OCI-LY7 (cell line): ENCODE measurements at regions not wholly inside any gene's neighbourhood (a gene's known extent, or its start where the extent isn't known, plus 50 kb on each side); places are given as distances from the start of the nearest gene placed in this dataset.
"Not testable (repeated sequence)": the region's sequence is repeated elsewhere in the genome, so short reads cannot be mapped to it uniquely, and the experiment has no call there.

Experiments used
- BruUV-seq: library from RNA; stranded (reverse); fragments of 400-500 nt; replicated peaks from 2 replicates; lab custom pipeline; 2021; lab: Mats Ljungman, UMichigan
- CTCF ChIA-PET: fragments of 300-600 bp; sonication (Branson Sonifier 250); formaldehyde crosslinking; loops from one replicate; lab custom pipeline; 2022; ENCODE audit warnings: antibody characterized with exemption; ENCODE audit not compliant: unreplicated experiment; lab: Charles Lee
- POLR2A ChIA-PET: fragments of 300-600 bp; sonication (Branson Sonifier 250); formaldehyde crosslinking; loops from one replicate; lab custom pipeline; 2022; ENCODE audit warnings: antibody characterized with exemption; lab: Charles Lee
- DNase-seq: peaks from one replicate; pipeline ENCODE4 v3.0.0-alpha.2; 2015; ENCODE audit warnings: low spot score
- H2AFZ ChIP-seq: fragments of 200-600 bp; sonication (generic), shearing (Covaris generic); 2 replicates; pipeline ENCODE4 v1.6.1; 2014; ENCODE audit warnings: mild to moderate bottlenecking, antibody characterized with exemption, low read length, moderate library complexity
- H3K27ac ChIP-seq: fragments of 200-600 bp; sonication (generic); 2 replicates; pipeline ENCODE4 v1.5.1; 2014; ENCODE audit warnings: mixed run types, low read depth, mild to moderate bottlenecking, moderate library complexity, low read length, inconsistent platforms; ENCODE audit not compliant: poor library complexity, severe bottlenecking
- H3K36me3 ChIP-seq: fragments of 200-600 bp; sonication (generic); 2 replicates; pipeline ENCODE4 v1.6.1; 2014; ENCODE audit warnings: mild to moderate bottlenecking, antibody characterized with exemption, low read length, moderate library complexity, mixed read lengths; ENCODE audit not compliant: insufficient read depth
- H3K4me1 ChIP-seq: fragments of 200-600 bp; sonication (generic); 2 replicates; pipeline ENCODE4 v1.5.1; 2014; ENCODE audit warnings: mild to moderate bottlenecking, low read length; ENCODE audit not compliant: insufficient read depth, poor library complexity, severe bottlenecking
- H3K4me2 ChIP-seq: fragments of 200-600 bp; sonication (generic); 2 replicates; pipeline ENCODE4 v1.6.1; 2014; ENCODE audit warnings: mild to moderate bottlenecking, low read length
- H3K4me3 ChIP-seq: fragments of 200-600 bp; sonication (generic); 2 replicates; pipeline ENCODE4 v1.5.1; 2014; ENCODE audit warnings: mild to moderate bottlenecking, low read depth, low read length; ENCODE audit not compliant: poor library complexity, severe bottlenecking
- H3K79me2 ChIP-seq: fragments of 200-600 bp; sonication (generic); 2 replicates; pipeline ENCODE4 v1.6.1; 2016; ENCODE audit warnings: low read depth, mild to moderate bottlenecking, low read length, moderate library complexity, mixed read lengths; ENCODE audit not compliant: insufficient read depth
- H3K9me2 ChIP-seq: fragments of 200-600 bp; sonication (generic); 2 replicates; pipeline ENCODE4 v1.6.1; 2016; ENCODE audit warnings: mild to moderate bottlenecking, low read length, mixed read lengths; ENCODE audit not compliant: insufficient read depth
- H3K9me3 ChIP-seq: fragments of 200-600 bp; sonication (generic); 2 replicates; pipeline ENCODE4 v1.6.1; 2014; ENCODE audit warnings: mild to moderate bottlenecking, mixed run types, low read length, mixed read lengths
- H4K20me1 ChIP-seq: fragments of 200-600 bp; sonication (generic); 2 replicates; pipeline ENCODE4 v1.6.1; 2014; ENCODE audit warnings: mild to moderate bottlenecking, antibody characterized with exemption, low read length, moderate library complexity, mixed read lengths; ENCODE audit not compliant: insufficient read depth
- EZH2phosphoT487 ChIP-seq: fragments of 200-600 bp; sonication (generic); IDR thresholded peaks from 2 replicates; pipeline ENCODE4 v1.6.1; 2018; ENCODE audit warnings: low read depth, borderline replicate concordance, mild to moderate bottlenecking, mixed run types, antibody characterized with exemption, low read length, moderate library complexity, mixed read lengths
- intact Hi-C: fragments of 100-400 bp; cut with micrococcal nuclease; formaldehyde crosslinking; loops from one replicate; pipeline ENCODE4 v1.10.0; 2022; ENCODE audit not compliant: unreplicated experiment
- TF ChIP-seq, protein P1 (sequence below): fragments of 200-600 bp; sonication (generic); conservative IDR thresholded peaks from 2 replicates; pipeline ENCODE4 v1.5.1; 2014; ENCODE audit warnings: mild to moderate bottlenecking, antibody characterized with exemption, low read length, moderate library complexity, mixed read lengths

DNA sequence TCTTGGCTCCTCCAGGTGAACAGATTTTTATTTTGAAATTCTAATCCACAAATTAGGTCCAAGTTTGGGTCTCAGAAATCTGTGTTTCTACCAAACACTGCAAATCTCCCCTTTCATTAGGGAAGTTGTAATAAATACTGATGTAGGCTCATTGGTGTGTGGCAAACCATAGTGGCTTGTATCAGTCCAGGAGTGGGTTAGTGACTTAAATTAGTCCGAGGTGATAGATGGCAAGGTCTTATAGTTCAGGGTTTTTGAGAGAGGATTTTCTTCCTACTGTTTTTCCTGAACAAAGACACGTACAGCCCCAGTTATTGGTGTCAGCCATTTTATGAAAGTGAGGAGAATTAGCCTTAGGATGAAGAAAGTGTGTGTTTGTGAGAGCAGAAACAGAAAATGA lies 74.6 kb downstream of the RPRM start:
- no peaks in the 10 kb centered on the region for H3K36me3 ChIP-seq

DNA sequence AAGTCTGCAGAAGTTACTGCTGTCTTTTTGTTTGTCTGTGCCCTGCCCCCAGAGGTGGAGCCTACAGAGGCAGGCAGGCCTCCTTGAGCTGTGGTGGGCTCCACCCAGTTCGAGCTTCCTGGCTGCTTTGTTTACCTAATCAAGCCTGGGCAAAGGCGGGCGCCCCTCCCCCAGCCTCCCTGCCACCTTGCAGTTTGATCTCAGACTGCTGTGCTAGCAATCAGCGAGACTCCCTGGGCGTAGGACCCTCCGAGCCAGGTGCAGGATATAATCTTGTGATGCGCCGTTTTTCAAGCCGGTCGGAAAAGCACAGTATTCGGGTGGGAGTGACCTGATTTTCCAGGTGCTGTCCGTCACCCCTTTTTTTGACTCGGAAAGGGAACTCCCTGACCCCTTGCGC lies 75.2 kb downstream of the RPRM start:
- H4K20me1 ChIP-seq, DNase-seq, H3K9me2 ChIP-seq, BruUV-seq, H3K9me3 ChIP-seq, H3K4me1 ChIP-seq, CTCF ChIA-PET, H3K79me2 ChIP-seq, H3K36me3 ChIP-seq, POLR2A ChIA-PET, intact Hi-C loops, H3K4me2 ChIP-seq, H2AFZ ChIP-seq, H3K4me3 ChIP-seq, H3K27ac ChIP-seq: not testable (repeated sequence)

More for the DNA sequence above, 74.6 kb downstream of the RPRM start:
- no peak overlapping the region for H3K27ac ChIP-seq
- no peaks in the 10 kb centered on the region for H3K9me3 ChIP-seq
- BruUV-seq = no TSS peak
- H3K9me2 ChIP-seq = no peaks in the 10 kb centered on the region
- ChIA-PET CTCF (no interaction called here), POLR2A (no interaction called here)
- no peak for TF ChIP-seq EZH2phosphoT487
- TF ChIP-seq, protein P1, sequence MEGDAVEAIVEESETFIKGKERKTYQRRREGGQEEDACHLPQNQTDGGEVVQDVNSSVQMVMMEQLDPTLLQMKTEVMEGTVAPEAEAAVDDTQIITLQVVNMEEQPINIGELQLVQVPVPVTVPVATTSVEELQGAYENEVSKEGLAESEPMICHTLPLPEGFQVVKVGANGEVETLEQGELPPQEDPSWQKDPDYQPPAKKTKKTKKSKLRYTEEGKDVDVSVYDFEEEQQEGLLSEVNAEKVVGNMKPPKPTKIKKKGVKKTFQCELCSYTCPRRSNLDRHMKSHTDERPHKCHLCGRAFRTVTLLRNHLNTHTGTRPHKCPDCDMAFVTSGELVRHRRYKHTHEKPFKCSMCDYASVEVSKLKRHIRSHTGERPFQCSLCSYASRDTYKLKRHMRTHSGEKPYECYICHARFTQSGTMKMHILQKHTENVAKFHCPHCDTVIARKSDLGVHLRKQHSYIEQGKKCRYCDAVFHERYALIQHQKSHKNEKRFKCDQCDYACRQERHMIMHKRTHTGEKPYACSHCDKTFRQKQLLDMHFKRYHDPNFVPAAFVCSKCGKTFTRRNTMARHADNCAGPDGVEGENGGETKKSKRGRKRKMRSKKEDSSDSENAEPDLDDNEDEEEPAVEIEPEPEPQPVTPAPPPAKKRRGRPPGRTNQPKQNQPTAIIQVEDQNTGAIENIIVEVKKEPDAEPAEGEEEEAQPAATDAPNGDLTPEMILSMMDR = no peak
- H3K4me3 ChIP-seq = no peak overlapping the region
- no peaks in the 10 kb centered on the region for H3K4me1 ChIP-seq
- DNase-seq = no peak
- no peak overlapping the region for H3K4me2 ChIP-seq
- H4K20me1 ChIP-seq = no peaks in the 10 kb centered on the region
- no peak overlapping the region for H2AFZ ChIP-seq
- H3K79me2 ChIP-seq = no peaks in the 10 kb centered on the region
- intact Hi-C loops = no loop called here

DNA sequence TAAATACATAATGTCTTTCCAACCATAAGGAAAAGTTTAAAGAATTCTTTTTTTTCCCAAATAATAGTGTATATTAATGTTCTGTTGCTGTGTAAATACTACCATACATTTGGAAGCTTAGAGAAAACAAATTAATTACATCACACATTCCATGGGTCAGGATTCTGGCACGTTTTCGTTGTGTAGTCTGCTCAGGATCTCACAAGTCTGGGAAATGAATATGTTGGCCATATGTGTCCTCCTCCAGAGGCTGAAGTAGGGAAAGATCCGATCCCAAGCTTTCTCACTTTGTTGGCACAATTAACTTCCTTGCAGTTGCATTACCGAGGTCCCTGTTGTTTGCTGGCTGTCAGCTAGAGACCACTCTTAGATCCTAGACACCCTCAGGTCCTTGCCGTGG lies 83.9 kb downstream of the RPRM start:
- no peaks in the 10 kb centered on the region for H3K79me2 ChIP-seq
- no peaks in the 10 kb centered on the region for H3K36me3 ChIP-seq
- H3K4me2 ChIP-seq = no peak overlapping the region
- no peak overlapping the region for H2AFZ ChIP-seq
- no peak for DNase-seq
- intact Hi-C loops = no loop called here
- H4K20me1 ChIP-seq = no peaks in the 10 kb centered on the region
- H3K9me3 ChIP-seq = no peaks in the 10 kb centered on the region
- no peak overlapping the region for H3K27ac ChIP-seq
- ChIA-PET POLR2A (no interaction called here), CTCF (no interaction called here)
- no peak overlapping the region for H3K4me3 ChIP-seq
- TF ChIP-seq, protein P1 = no peak
- TF ChIP-seq EZH2phosphoT487 = no peak
- BruUV-seq = no TSS peak
- no peaks in the 10 kb centered on the region for H3K9me2 ChIP-seq
- no peaks in the 10 kb centered on the region for H3K4me1 ChIP-seq
